Keratinocyte (primary cell): ENCODE measurements at regions not wholly inside any gene's neighbourhood (a gene's known extent, or its start where the extent isn't known, plus 50 kb on each side); places are given as distances from the start of the nearest gene placed in this dataset.

Experiments used
- DNase-seq: peaks from one replicate; pipeline ENCODE4 v3.0.0-alpha.2; 2011; ENCODE audit warnings: low read depth, missing footprints, low spot score
- FAIRE-seq: peaks from 2 replicates; lab custom pipeline; 2011; peaks lifted over from hg19 to GRCh38; lab: Jason Lieb, UNC
- H2AFZ ChIP-seq: 2 replicates; pipeline ENCODE4 v1.6.0; 2012; ENCODE audit warnings: low read length, control low read depth, inconsistent platforms; ENCODE audit not compliant: control insufficient read depth
- H3K27ac ChIP-seq: 2 replicates; pipeline ENCODE4 v1.5.1; 2011; ENCODE audit warnings: low read length; ENCODE audit not compliant: control insufficient read depth, insufficient read depth
- H3K27me3 ChIP-seq: 3 replicates; pipeline ENCODE4 v1.6.0; 2011; ENCODE audit warnings: low read length; ENCODE audit not compliant: control insufficient read depth, insufficient read depth; ENCODE audit errors: extremely low read depth
- H3K36me3 ChIP-seq, 2 experiments: 2 replicates in 1 of 2; 3 replicates in 1 of 2; pipeline ENCODE4 v1.5.1; 2011; ENCODE audit warnings: low read length in 2 of 2, mild to moderate bottlenecking in 1 of 2; ENCODE audit not compliant: control insufficient read depth in 2 of 2, insufficient read depth in 2 of 2; ENCODE audit errors: extremely low read depth in 1 of 2
- H3K4me1 ChIP-seq: 3 replicates; pipeline ENCODE4 v1.5.1; 2011; ENCODE audit warnings: low read length; ENCODE audit not compliant: control insufficient read depth, insufficient read depth; ENCODE audit errors: extremely low read depth
- H3K4me2 ChIP-seq: 3 replicates; pipeline ENCODE4 v1.6.0; 2011; ENCODE audit warnings: low read depth, low read length; ENCODE audit not compliant: control insufficient read depth, insufficient read depth; ENCODE audit errors: extremely low read depth
- H3K4me3 ChIP-seq, 3 experiments: fragments of 200-600 bp in 1 of 3; sonication (generic) in 1 of 3; 2 replicates in 2 of 3; 3 replicates in 1 of 3; pipeline ENCODE4 v1.5.1; 2011 to 2016; ENCODE audit warnings: low read length in 3 of 3, mild to moderate bottlenecking in 3 of 3, control low read depth in 2 of 3, inconsistent platforms in 1 of 3, low read depth in 1 of 3, mixed read lengths in 1 of 3, mixed run types in 1 of 3, moderate library complexity in 1 of 3; ENCODE audit not compliant: control insufficient read depth in 2 of 3, insufficient read depth in 2 of 3; ENCODE audit errors: extremely low read depth in 1 of 3
- H3K79me2 ChIP-seq: 2 replicates; pipeline ENCODE4 v1.6.0; 2012; ENCODE audit warnings: low read length; ENCODE audit not compliant: control insufficient read depth, insufficient read depth
- H3K9ac ChIP-seq: 3 replicates; pipeline ENCODE4 v1.6.0; 2011; ENCODE audit warnings: low read length; ENCODE audit not compliant: control insufficient read depth, insufficient read depth; ENCODE audit errors: extremely low read depth
- H3K9me1 ChIP-seq: 3 replicates; pipeline ENCODE4 v1.6.0; 2011; ENCODE audit warnings: low read length; ENCODE audit not compliant: control insufficient read depth, insufficient read depth; ENCODE audit errors: extremely low read depth
- H3K9me3 ChIP-seq: 2 replicates; pipeline ENCODE4 v1.5.1; 2012; ENCODE audit warnings: low read depth, low read length; ENCODE audit not compliant: control insufficient read depth
- H4K20me1 ChIP-seq: 3 replicates; pipeline ENCODE4 v1.6.0; 2011; ENCODE audit warnings: low read length; ENCODE audit not compliant: control insufficient read depth, insufficient read depth; ENCODE audit errors: extremely low read depth
- EZH2 ChIP-seq: IDR thresholded peaks from one replicate; pipeline ENCODE4 v1.6.1; 2012; ENCODE audit warnings: inconsistent platforms, mild to moderate bottlenecking, low read length, moderate library complexity
- dilution Hi-C: fragments of 300-500 bp; cut with MboI; formaldehyde crosslinking; loops from one replicate; pipeline ENCODE4 v1.7.0; 2020; ENCODE audit warnings: low sequenced_read_pairs; ENCODE audit not compliant: extremely low pct_ligation_motif_present
- TF ChIP-seq, protein P1 (sequence below), 3 experiments: IDR thresholded peaks in 1 of 3; conservative IDR thresholded peaks in 1 of 3; optimal IDR thresholded peaks in 1 of 3; 2 replicates in 2 of 3; 3 replicates in 1 of 3; pipeline versions ENCODE3 to v1.5.1; 2011; ENCODE audit warnings: low read length in 3 of 3, mild to moderate bottlenecking in 3 of 3, moderate library complexity in 2 of 3, control low read depth in 1 of 3, inconsistent platforms in 1 of 3; ENCODE audit not compliant: insufficient read depth in 2 of 3; ENCODE audit errors: extremely low read depth in 1 of 3

DNA sequence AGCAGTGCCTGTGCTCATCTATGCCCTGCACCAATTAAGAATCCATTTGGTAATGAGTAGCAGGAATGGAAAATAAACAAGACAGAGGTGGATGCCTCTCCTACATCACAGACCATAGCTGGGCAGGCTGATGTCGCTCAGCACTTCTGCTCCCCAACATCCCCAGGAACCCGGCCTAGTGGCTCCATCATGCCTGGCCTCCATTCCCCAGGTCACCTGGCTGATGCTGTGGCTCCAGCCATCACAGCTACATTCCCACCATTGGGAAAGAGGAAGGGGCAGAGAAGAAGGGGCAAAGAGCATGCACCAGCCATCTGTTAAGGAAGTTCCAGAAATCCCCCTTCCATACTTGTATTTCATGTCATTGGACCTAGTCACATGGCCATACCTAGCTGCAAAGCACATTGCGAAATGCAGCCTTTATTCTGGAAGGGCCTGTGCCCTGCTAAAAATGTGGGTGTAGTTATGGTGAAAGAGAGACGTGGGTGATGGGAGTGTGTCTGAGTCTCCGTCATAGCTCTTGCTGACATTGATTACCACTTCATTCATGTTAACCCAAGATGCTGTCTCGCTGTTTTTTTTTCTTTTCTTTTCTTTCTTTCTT lies 86.1 kb upstream of the ADAMTS2 start:
- Histone ChIP-seq H3K4me1 (no peaks in the 10 kb centered on the region), H3K79me2 (no peaks in the 10 kb centered on the region), H3K4me3 (no peak overlapping the region), H4K20me1 (no peaks in the 10 kb centered on the region), H3K4me2 (no peak overlapping the region), H3K27ac (no peak overlapping the region), H3K9me3 (peaks cover 11% of the 10 kb centered on the region), H2AFZ (no peak overlapping the region), H3K9ac (no peak overlapping the region), H3K27me3 (no peaks in the 10 kb centered on the region), H3K36me3 (no peaks in the 10 kb centered on the region), H3K9me1 (no peaks in the 10 kb centered on the region)
- DNase-seq (no peak), FAIRE-seq (no peak)
- TF ChIP-seq, protein P1, sequence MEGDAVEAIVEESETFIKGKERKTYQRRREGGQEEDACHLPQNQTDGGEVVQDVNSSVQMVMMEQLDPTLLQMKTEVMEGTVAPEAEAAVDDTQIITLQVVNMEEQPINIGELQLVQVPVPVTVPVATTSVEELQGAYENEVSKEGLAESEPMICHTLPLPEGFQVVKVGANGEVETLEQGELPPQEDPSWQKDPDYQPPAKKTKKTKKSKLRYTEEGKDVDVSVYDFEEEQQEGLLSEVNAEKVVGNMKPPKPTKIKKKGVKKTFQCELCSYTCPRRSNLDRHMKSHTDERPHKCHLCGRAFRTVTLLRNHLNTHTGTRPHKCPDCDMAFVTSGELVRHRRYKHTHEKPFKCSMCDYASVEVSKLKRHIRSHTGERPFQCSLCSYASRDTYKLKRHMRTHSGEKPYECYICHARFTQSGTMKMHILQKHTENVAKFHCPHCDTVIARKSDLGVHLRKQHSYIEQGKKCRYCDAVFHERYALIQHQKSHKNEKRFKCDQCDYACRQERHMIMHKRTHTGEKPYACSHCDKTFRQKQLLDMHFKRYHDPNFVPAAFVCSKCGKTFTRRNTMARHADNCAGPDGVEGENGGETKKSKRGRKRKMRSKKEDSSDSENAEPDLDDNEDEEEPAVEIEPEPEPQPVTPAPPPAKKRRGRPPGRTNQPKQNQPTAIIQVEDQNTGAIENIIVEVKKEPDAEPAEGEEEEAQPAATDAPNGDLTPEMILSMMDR (optimal IDR thresholded peaks at IDR 0.05 in 1 of 3, IDR thresholded peaks at IDR 0.05 in 1 of 3, conservative IDR thresholded peaks at IDR 0.05 in 1 of 3; ENCODE audit: extremely low read depth in 1 of 3, insufficient read depth in 2 of 3, low read length in 3 of 3), result no peak
- no peak for TF ChIP-seq EZH2
- dilution Hi-C loops, result no loop called here

DNA sequence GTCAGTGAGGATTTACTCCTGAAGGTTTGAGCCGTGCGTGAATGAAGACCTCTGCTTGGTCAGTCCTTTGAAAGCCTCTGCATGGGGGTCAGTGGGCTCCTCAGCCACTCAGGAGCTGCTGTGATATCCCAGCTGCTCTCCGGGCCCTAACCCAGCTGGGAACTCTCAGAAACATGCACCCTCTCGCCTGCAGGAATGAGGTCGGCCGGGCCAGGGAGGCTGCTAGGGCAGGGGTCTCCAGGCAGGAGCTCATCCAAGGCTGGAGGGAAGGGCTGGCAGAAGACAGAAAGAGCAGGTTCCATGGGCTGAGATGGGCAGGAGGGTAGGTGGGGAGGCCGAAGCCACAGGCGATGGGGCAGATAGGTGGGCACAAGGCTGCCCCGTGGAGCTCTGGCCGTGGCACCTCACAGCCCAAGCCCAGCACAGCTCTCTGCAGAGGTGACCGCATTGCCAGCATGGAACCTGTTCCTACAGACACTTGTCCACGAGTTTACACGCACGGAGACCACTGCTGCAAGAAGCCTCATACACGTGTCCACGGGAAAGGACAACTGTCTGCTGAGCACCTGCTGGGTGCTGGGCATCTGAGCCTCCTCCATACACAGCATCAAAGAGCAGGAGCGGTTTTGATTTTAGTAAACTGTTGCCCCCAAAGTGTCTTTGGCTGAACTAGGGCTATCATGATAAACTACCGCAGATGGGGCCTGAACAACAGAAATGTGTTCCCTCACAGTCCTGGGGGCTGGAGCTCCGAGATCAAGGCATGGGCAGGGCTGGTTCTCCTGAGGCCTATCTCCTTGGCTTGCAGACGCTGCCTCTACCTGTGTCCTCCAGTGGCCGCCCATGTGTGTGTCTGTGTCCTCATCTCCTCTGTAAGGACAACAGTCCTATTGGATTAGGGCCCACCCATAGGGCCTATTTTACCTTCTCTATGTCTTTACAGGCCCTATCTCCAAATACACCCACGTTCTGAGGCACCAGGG lies 85.2 kb upstream of the ADAMTS2 start:
- Histone ChIP-seq H3K9me1 (no peaks in the 10 kb centered on the region), H3K27ac (no peak overlapping the region), H3K4me2 (no peak overlapping the region), H2AFZ (no peak overlapping the region), H3K4me3 (no peak overlapping the region), H3K4me1 (no peaks in the 10 kb centered on the region), H3K9ac (no peak overlapping the region), H4K20me1 (no peaks in the 10 kb centered on the region), H3K9me3 (peaks cover 11% of the 10 kb centered on the region), H3K27me3 (no peaks in the 10 kb centered on the region), H3K79me2 (no peaks in the 10 kb centered on the region), H3K36me3 (no peaks in the 10 kb centered on the region)
- TF ChIP-seq, protein P1 (optimal IDR thresholded peaks at IDR 0.05 in 1 of 3, IDR thresholded peaks at IDR 0.05 in 1 of 3, conservative IDR thresholded peaks at IDR 0.05 in 1 of 3; ENCODE audit: extremely low read depth in 1 of 3, insufficient read depth in 2 of 3, low read length in 3 of 3), result no peak
- no peak for TF ChIP-seq EZH2
- FAIRE-seq (no peak), DNase-seq (no peak)
- dilution Hi-C loops, result no loop called here
